Testis (tissue), 2 donors: ENCODE measurements at regions not wholly inside any gene's neighbourhood (a gene's known extent, or its start where the extent isn't known, plus 50 kb on each side); places are given as distances from the start of the nearest gene placed in this dataset.

Source experiments
- CTCF ChIP-seq, 3 experiments: fragments of 450-650 bp in 2 of 3; fragments of 200-600 bp in 1 of 3; sonication (generic) in 1 of 3; IDR thresholded peaks; one replicate each; pipeline ENCODE4 v1.5.1; 2016 to 2019; ENCODE audit warnings: antibody characterized with exemption in 3 of 3, mild to moderate bottlenecking in 2 of 3, moderate library complexity in 1 of 3
- POLR2A ChIP-seq: fragments of 450-650 bp; IDR thresholded peaks from one replicate; pipeline ENCODE4 v1.6.1; 2017; ENCODE audit warnings: antibody characterized with exemption, mild to moderate bottlenecking, moderate library complexity

GRCh38 chr3:28595372-28595771 lies 246.7 kb upstream of the AZI2 start:
- TF ChIP-seq CTCF (IDR thresholded peaks at IDR 0.05) (no peak), POLR2A (no peak)
